OCI-LY3 (cell line): ENCODE measurements at regions not wholly inside any gene's neighbourhood (a gene's known extent, or its start where the extent isn't known, plus 50 kb on each side); places are given as distances from the start of the nearest gene placed in this dataset.

Source experiments
- CTCF ChIP-seq: fragments of 200-600, 300-600 bp; sonication (generic); IDR thresholded peaks from 2 replicates; pipeline ENCODE4 v1.5.1; 2014; ENCODE audit warnings: antibody characterized with exemption, low read length, low read depth
- EZH2phosphoT487 ChIP-seq: fragments of 200-600 bp; shearing (Covaris generic); IDR thresholded peaks from 2 replicates; pipeline ENCODE4 v1.6.1; 2018; ENCODE audit warnings: antibody characterized with exemption, mixed run types, low read depth

- TF ChIP-seq CTCF = no peak
- TF ChIP-seq EZH2phosphoT487 = no peak
Measured at GRCh38 chr5:158543539-158544387, 556.0 kb downstream of the EBF1 start.
